COLO668 (cell line): ENCODE measurements at regions not wholly inside any gene's neighbourhood (a gene's known extent, or its start where the extent isn't known, plus 50 kb on each side); places are given as distances from the start of the nearest gene placed in this dataset.

Source experiments
- DNase-seq: peaks from one replicate; lab custom pipeline; 2025; ENCODE audit not compliant: unreplicated experiment; lab: John Stamatoyannopoulos, UW

DNA sequence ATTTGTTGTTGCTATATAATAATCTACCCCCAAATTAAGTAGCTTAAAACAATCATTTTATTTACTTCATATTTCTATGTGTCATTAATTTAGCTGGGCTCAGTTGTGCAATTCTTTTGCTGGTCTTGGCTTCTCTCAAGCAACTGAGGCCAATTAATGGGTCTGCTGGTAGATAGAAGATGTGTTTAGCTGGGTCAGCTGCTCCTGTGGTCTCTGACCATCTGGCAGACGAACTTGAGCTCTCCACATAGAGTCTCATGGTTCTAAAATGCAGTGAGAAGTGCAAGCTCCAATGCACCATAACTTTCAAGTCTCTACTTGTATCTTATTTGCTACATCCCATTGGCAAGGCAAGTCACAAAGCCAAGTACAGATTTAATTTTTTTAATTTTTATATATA is 515.6 kb downstream of the ZIC1 start:
- DNase-seq: no peak

- no peak for DNase-seq
Observed at GRCh38 chr3:147925272-147925671, 516.1 kb downstream of the ZIC1 start.

DNA sequence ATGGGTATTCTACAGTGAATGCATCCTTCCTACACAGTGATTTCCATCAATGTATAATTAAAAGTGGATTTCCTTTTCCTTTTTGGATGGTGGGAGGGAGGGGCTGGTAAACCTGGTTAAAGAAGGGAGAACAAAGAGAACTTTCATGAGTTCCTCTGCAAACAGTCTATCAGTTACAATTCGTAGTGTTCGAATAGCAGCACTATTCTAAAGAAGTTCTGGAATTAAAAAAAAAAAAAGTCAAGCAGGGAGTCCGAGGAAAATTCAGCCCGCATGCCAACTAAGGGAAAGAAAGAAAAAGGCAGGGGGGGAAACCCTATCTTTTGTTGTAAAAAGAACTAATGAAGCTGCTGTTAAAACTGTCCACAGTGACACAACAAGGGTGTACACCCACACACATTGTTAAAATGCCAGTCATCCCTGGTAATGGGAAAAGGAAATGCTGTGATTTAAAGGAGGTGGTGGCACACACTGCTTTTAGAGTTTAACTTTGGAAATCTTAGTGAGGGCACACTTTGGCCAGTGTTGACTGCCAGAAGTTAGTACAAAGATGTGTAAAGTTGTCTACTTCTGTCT is 521.2 kb downstream of the ZIC1 start:
- DNase-seq: no peak

DNA sequence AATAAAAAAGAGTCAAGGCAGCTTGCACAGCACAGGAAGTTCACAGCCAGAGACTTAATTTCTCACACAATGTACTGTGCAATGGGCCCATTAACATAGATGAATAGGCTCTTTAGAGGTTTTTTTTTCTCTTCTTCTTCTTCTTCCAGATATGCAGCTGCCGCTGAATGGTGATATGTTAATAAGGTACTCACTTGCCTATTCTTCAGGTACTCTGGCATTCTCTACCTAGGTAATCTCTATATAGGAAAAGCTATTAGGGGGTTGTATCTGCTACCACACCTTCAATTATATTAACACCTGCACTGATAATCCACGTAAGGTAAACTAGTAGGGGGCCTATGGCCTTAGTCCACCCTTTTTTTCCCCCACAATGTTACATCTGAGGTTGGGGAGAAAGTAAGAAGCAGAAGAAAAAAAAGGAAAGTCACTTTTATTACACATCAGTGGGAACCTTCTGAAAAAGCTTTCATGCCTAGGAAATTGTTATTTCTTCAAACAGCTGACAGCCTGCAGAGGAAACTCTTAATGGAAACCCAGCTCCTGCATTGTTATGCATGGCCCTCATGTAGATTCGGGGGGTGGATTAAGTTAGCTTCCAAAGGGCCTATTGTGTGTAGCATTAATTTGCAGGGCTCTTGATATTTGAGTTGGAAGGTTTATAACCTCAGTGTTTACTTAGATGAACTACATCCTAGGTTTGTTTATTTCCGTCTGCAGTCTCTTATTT is 525.5 kb downstream of the ZIC1 start:
- DNase-seq: no peak

GRCh38 chr3:147937341-147937740 is 528.2 kb downstream of the ZIC1 start:
- DNase-seq: no peak

- DNase-seq: no peak
Observed at GRCh38 chr3:147937891-147938290, 528.7 kb downstream of the ZIC1 start.

DNA sequence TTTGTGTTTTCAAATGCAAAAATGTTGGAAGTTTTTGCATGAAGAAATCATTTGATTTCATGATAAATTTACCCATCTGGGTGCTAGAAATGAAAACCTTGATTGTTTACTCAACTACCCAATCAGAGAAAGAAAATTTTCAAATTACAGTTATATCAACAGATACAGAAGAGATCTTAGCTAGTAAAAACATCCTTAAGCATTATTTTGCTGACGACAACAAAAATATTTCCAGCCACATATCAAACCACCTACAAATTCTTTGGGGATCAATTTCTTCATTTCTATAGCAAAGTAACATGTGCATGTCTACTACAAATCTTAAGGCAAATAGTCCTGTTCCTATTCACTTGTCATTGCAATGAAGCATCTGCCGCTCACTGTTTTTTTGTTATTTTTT is 530.3 kb downstream of the ZIC1 start:
- DNase-seq: no peak

DNA sequence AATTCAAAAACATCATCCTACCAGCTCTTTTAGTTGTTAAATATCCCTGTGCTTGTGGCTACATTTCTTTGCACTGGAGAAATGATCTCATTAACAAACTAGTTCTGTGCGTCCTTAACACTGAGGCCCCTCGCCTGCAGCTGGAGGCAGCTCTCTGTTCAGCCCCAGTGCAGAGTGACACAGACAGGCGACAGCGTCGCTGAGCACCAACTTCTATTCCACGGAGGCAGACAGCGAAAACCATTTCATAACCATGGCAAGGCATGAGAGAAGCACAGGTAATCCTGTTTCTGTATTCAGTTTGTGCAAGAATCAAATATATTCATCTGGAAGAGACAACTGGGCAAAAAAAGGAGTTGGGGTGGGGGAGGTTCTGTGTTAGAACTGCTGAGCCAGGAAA is 530.7 kb downstream of the ZIC1 start:
- DNase-seq: no peak

DNA sequence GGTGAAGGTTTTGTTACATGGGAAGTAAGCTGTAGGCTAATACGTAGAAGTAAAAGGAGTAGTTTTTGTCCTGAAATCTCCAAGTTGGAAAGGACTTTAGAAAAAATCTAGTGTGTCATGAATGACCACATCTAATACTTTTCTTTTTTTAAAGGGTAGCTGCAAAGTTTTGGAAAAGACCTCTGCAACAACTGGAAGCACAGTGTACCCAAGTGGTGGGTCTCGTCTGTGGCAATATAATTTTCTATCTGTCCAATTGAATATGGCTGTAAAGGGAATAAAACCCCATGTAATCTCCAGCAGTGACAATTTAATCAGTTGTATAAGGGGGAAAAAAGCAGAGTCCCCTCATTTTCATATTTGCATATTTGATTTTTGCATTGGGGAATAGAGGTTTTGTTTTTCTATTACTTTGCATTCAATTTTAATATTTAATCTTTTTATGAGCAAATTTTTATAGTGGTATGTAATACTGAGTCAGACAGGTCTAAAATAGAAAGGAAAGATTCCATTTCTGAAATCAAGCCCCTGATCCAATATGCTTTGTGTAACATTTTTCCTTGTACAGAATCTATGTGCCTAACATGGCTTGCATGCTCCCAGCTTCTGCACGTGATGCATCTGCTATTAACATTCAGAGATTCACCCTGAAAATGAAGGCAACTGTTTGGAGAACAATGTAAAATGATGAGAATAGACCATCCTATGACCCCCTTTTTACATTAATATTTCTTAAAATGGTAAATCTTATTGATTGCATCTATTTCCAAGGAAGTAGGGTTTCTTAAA is 531.4 kb downstream of the ZIC1 start:
- no peak for DNase-seq

GRCh38 chr3:147941969-147942368 is 532.8 kb downstream of the ZIC1 start:
- DNase-seq: no peak

GRCh38 chr3:147943265-147943945 is 534.2 kb downstream of the ZIC1 start:
- no peak for DNase-seq

- no peak for DNase-seq
Observed at GRCh38 chr3:147945968-147946519, 536.9 kb downstream of the ZIC1 start.

- no peak for DNase-seq
Observed at GRCh38 chr3:147956615-147957014, 547.5 kb downstream of the ZIC1 start.

GRCh38 chr3:147958754-147959153 is 549.6 kb downstream of the ZIC1 start:
- DNase-seq: no peak

DNA sequence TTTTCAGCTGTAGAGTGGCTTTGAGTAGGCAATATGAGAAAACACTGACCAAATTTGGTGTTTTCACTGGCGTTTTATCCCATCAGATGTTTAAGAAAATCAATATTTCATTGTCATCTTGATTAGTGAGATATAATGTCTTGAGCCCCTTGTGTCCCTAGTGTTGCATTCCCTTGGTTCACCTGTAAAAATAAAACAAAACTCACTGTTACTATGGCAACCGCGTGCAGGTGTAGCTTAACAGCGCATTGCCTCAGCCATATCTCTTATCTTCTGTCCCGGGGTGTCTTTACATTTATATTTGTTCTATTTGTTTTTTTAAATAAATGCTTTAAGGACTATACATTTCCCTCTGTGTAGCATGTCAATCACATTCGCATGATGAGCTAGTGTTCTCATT is 551.6 kb downstream of the ZIC1 start:
- no peak for DNase-seq

- DNase-seq: no peak
Observed at GRCh38 chr3:147962408-147963164, 553.4 kb downstream of the ZIC1 start.

DNA sequence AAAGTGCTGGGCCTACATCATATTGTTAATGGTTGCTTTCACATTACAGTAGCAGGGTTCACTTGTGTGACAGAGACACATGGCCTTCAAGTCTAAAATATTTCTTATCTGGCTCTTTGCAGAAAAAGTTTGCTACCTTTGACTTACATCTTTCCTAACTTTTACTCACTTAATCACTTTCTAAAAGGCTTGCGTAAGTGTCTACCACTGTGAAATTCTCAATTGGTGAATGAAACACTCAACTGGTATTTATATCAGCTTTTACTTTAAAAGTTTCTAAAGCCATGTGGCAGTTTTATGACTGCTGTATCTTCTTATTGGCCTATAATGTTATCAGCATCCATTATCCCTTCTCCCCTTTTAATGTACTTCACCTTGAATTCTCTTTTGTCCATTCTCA is 554.5 kb downstream of the ZIC1 start:
- no peak for DNase-seq

DNA sequence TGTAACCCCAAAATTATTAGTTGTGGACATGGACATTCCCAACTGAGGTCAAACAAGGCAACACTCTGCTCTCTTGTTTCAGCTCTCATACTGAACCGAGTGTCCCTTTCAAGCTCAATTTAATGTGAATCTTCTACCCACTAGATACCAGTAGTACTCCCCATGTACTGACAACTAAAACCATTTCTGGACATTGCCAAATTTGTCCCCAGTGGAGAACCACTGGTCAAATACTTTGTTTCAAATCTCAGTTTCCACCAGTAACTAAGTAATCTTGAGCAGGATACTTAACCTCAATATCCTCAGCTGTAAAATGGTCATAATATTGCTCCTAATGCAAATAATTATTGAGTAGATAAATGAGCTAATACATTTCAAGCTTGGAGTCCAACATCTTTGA is 566.0 kb downstream of the ZIC1 start:
- no peak for DNase-seq

GRCh38 chr3:147977001-147977400 is 567.8 kb downstream of the ZIC1 start:
- DNase-seq: no peak

DNA sequence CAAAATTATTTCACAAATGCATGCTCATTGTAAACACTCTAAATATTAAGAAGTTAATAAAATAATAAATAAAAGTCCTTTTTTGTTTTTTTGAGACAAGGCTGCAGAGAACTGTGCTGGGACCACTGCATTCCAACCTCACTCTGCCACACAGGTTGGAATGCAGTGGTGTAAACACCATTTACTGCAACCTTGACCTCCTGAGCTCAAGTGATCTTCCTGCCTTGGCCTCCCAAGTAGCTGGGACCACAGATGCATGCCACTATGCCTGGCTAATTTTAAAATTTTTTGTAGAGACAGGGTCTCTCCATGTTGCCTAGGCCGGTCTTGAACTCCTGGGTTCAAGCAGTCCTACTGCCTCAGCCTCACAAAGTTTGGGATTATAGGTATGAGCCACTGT is 578.4 kb downstream of the ZIC1 start:
- no peak for DNase-seq

GRCh38 chr3:147989344-147989743 is 580.2 kb downstream of the ZIC1 start:
- no peak for DNase-seq
